Skin of body (tissue), 1 donor: ENCODE measurements at regions not wholly inside any gene's neighbourhood (a gene's known extent, or its start where the extent isn't known, plus 50 kb on each side); places are given as distances from the start of the nearest gene placed in this dataset.

Source experiments
- DNase-seq: peaks from one replicate; lab custom pipeline; 2025; lab: John Stamatoyannopoulos, UW

GRCh38 chr11:37671321-37671720, 1073.3 kb upstream of the RAG2 start:
- no peak for DNase-seq

- no peak for DNase-seq
Observed at GRCh38 chr11:37666960-37667359, 1068.9 kb upstream of the RAG2 start.

- no peak for DNase-seq
Observed at GRCh38 chr11:37657645-37658044, 1059.6 kb upstream of the RAG2 start.

DNA sequence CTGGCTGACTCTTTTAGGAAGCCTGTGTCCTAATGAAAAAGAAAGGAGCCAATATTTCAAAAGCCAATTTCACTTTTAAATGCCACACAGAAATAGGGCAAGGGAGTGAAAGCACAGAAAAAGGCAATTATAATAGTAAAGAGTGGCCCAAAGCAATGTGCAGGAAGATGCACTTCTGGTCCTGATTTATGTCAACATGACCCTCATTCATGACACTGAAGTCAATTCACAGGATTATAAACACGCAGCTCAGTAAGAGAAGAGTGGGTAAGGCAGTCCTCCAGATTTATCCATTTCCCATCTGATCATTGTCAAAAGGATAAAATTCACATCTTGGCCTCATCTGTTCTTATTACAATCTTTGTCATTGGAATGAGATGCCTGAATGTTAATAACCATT, 1049.7 kb upstream of the RAG2 start:
- no peak for DNase-seq

- no peak for DNase-seq
Observed at GRCh38 chr11:37643968-37644367, 1045.9 kb upstream of the RAG2 start.

GRCh38 chr11:37642296-37642695, 1044.3 kb upstream of the RAG2 start:
- DNase-seq: no peak

GRCh38 chr11:37632748-37633147, 1034.7 kb upstream of the RAG2 start:
- DNase-seq: no peak

DNA sequence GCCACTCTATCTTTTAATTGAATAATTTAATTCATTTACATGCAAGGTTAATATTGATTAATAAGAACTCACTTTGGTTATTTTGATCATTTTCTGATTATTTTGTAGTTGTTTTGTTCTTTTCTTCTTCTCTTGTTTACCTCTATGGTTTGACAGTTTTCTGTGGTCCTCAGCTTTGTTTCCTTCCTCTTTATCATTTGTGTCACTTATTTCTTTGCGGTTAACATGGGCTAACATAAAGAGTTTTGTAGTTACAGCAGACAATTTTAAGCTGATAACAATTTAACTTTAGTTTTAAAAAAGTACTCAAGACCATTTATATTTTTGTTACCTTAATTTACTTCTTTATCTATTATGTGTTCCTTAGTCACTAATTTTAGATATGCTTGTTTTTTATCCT, 1032.8 kb upstream of the RAG2 start:
- DNase-seq: no peak

DNA sequence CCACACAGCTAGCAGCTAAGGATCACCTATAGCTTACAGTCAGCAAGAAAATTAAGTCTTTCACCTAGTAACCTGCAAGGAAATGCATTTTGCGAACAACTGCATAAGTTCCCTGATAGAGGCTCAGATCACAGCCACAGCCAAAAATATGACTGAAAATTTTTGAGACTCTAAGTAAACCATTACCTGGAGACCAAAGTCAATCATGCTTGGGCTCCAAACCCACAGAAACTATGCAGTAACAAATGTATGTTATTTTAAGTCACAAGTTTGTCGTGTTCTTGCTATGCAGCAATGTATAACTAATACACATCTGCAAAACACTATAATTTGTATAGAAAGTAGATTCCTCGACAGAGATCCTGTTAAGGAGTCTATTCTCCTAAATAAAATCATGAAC, 1025.7 kb upstream of the RAG2 start:
- no peak for DNase-seq

- no peak for DNase-seq
Observed at GRCh38 chr11:37621662-37622061, 1023.6 kb upstream of the RAG2 start.

- DNase-seq: no peak
Observed at GRCh38 chr11:37616291-37616690, 1018.3 kb upstream of the RAG2 start.

DNA sequence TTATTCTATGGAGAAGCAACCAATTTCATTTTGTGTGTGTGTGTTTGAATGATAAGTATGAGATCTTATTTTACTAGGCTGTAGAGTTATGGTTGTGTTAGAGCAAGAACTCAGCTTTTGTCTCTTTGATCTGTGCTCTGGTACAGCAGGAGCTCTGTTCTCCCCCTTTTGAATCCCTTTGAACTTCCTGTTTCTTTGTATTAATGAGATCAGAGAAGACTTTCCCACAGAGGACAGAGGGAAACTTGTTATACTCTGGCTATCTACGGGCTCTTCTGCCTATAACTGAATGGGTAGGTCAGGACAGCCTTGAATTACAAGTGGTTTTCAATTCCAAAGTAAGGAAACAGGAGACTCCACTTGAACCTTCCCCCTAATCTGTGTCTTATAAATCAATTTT, 1015.0 kb upstream of the RAG2 start:
- DNase-seq: no peak

DNA sequence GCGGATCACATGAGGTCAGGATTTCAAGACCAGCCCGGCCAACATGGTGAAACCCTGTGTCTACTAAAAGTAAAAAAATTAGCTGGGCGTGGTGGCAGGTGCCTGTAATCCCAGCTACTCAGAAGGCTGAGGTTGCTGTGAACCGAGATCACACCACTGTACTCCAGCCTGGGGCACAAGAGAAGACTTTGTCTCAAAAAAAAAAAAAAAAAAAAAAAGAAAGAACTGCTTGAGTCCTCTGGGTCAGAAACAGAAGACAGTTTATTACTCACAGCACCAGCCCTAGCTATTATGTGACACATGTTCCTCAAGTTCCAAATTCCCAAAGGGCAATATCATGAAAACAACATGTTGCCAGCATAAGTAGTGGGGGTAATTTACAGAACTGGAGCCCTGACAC, 1014.1 kb upstream of the RAG2 start:
- no peak for DNase-seq

DNA sequence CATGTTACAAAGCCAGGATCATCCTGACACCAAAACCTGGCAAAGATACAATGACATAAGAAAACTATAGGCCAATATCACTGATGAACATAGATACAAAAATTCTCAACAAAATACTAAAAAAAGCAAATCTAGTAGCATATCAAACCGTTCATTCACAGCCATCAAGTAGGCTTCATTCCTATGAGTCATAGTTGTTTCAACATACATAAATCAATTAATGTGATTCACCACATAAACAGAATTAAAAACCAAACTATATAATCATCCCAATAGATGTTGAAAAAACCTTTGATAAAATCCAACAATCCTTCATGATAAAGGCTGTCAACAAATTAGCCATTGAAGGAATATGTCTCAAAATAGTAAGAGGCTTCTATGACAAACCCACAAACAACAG, 1007.2 kb upstream of the RAG2 start:
- DNase-seq: no peak

- DNase-seq: no peak
Observed at GRCh38 chr11:37598381-37598780, 1000.3 kb upstream of the RAG2 start.

- DNase-seq: no peak
Observed at GRCh38 chr11:37597776-37598175, 999.7 kb upstream of the RAG2 start.

- no peak for DNase-seq
Observed at GRCh38 chr11:37595845-37596244, 997.8 kb upstream of the RAG2 start.

GRCh38 chr11:37574361-37574760, 976.3 kb upstream of the RAG2 start:
- no peak for DNase-seq

- no peak for DNase-seq
Observed at GRCh38 chr11:37572491-37573171, 974.6 kb upstream of the RAG2 start.

DNA sequence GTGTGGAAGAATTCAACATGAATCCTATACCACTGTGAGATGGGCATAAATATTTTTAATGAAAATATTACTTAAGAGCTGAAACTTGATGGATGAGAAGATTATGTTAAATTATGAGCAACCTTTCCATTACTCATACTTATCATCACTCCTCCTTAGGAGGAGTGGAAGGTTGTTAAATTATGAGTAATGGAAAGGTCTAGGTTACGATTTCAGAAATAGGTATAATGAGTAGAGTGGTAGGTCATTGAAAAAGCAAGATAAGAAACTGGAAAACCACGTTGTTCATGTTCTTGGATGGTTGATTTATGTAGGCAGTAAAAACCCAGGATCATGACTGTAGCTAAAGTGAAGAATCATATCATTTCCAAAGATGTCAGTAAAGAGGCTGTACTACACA, 973.2 kb upstream of the RAG2 start:
- DNase-seq: no peak

- DNase-seq: no peak
Observed at GRCh38 chr11:37560991-37561390, 963.0 kb upstream of the RAG2 start.

DNA sequence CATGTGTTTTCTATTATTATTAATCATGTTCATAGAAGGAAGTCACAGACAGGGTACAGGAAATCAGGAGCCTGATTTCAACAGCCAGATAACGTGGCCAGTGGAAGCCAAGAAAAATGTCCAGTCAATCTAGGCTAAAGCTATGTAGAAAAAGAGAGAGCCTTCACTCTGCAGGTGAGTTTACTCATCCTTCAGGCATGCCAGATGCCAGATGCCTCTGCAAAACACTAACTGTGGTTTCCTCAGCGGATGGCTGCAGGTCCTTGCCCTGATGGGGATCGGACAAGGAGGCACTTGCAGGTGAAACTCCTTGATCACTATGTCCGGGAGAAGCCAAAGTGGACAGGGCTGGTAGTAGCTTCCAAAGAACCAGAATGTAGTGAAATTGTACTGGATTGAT, 962.3 kb upstream of the RAG2 start:
- DNase-seq: no peak

DNA sequence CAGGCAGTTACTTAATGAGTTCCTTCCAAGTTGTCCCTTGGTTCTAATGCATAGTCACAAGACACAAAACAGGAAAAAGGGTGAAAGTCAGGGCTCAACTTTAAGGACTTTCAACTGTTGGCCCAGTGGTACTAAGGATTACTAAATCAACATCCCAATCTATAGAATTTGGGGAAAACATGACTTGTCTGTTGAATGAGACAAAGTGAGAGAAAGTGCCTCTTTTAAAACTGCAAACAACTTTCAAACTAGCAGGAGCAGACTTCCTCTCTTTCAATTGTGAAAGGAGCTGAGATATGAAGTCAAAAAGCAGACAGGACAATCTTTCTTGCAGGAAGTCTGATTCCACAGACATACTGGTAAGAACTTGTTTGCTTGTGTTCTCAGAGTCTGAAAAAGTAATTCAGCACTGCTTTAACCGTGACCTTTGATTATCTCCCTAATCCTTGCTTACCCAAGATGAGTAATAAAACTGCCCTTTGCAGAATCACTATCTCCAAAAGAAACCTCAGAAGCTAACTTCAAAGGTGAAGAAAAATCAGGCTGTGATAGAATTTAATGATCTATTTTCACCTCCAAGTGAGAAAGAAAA, 960.7 kb upstream of the RAG2 start:
- no peak for DNase-seq

DNA sequence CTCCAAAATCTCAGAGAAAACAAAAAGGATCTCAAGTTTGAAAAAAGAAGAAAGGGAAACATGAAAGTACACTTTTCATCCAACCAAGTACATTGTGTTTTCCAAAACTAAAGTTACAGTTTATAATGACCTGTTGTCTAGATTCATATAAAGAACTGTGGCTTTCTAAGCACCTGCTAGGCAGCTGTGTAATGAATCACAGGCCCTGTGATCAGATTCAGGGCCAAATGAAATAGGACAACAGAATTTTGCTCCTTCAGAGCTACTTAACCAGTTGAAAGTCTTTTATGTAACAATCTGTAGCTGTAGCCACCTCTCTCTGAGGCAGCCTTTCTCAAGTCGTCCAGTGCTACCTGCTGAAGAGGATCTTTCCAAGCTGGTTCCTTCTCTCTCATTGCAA, 960.0 kb upstream of the RAG2 start:
- DNase-seq: no peak
